ENCODE measurements at regions not wholly inside any gene's neighbourhood (a gene's known extent, or its start where the extent isn't known, plus 50 kb on each side); places are given as distances from the start of the nearest gene placed in this dataset.

DNA sequence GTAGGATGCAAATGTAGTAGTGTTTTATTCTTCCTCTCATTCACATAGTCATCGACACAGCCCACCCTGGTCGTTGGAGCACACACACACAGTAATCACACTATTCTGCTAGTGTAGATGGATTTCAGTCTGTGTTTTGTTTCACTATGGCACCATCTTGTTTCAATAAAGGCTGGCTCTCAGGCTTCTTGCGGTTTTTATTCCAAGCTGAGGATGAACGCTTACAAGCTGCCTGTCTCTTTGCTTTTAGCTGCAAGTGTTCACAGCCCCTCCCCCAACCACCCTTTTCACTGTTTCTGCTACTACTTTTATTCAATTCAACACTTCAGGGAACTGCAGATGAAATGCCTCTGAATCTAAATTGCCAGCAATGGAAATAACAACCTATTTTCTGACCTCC, 140.9 kb upstream of the PMFBP1 start:
- TF ChIP-seq, protein P1, sequence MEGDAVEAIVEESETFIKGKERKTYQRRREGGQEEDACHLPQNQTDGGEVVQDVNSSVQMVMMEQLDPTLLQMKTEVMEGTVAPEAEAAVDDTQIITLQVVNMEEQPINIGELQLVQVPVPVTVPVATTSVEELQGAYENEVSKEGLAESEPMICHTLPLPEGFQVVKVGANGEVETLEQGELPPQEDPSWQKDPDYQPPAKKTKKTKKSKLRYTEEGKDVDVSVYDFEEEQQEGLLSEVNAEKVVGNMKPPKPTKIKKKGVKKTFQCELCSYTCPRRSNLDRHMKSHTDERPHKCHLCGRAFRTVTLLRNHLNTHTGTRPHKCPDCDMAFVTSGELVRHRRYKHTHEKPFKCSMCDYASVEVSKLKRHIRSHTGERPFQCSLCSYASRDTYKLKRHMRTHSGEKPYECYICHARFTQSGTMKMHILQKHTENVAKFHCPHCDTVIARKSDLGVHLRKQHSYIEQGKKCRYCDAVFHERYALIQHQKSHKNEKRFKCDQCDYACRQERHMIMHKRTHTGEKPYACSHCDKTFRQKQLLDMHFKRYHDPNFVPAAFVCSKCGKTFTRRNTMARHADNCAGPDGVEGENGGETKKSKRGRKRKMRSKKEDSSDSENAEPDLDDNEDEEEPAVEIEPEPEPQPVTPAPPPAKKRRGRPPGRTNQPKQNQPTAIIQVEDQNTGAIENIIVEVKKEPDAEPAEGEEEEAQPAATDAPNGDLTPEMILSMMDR (IDR thresholded peaks at IDR 0.05), result no peak
- TF ChIP-seq POLR2A (IDR thresholded peaks at IDR 0.05), result no peak
- TF ChIP-seq POLR2AphosphoS5 (IDR thresholded peaks at IDR 0.05; ENCODE audit: insufficient read depth in 1 of 2, low read depth in 1 of 2), result no peak

Measured in vagina (tissue), 2 donors.